Erythroblast (primary cell): ENCODE measurements at regions not wholly inside any gene's neighbourhood (a gene's known extent, or its start where the extent isn't known, plus 50 kb on each side); places are given as distances from the start of the nearest gene placed in this dataset.
"Not testable (repeated sequence)": the region's sequence is repeated elsewhere in the genome, so short reads cannot be mapped to it uniquely, and the experiment has no call there.

Source experiments
- DNase-seq, 2 experiments: peaks; one replicate each; lab custom pipeline; 2025; lab: John Stamatoyannopoulos, UW
- GATA1 ChIP-seq: IDR thresholded peaks from 2 replicates; pipeline ENCODE4 v1.6.1; 2011; ENCODE audit warnings: low read depth, mild to moderate bottlenecking, control low read depth, low read length, moderate library complexity
- POLR2A ChIP-seq: IDR thresholded peaks from 2 replicates; pipeline ENCODE4 v1.6.1; 2011; ENCODE audit warnings: mild to moderate bottlenecking, low read length

DNA sequence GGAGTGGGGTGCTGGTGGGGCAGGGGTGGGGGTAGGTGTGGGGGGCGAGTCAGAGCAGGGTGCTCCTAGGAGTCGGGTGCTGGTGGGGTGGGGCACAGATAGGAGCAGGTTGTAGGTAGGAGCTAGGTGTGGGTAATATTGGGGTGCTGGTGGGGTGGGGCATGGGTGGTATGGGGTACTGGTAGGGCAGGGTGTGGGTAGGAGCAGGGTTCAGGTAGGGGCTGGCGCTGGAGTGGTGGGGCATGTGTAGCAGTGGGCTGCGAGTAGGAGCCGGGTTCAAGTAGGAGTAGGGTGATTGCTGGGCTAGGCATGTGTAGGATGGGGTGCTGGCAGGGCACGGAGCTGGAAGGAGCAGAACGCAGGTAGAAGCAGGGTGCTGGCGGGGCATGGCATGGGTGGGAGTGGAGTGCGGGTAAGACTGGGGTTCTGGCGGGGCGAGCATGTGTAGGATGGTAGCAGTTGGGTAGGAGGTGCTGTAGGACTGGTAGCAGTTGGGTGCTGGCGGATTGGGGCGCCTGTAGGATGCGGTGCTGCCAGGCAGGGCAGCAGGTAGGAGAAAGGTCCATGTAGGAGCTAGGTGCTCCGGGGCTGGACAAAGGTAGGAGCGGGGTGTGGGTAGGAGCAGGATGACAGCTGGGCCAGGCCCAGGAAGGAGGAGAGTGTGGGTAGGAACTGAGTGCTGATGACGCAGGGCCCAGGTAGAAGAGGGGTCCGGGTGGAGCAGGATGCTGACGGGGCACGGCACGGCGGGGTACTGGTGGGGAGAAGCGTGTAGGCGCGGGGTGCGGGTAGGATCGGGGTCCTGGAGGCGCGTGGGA, 105.5 kb upstream of the SIMC1 start:
- DNase-seq, result no peak
- no peak for TF ChIP-seq GATA1

DNA sequence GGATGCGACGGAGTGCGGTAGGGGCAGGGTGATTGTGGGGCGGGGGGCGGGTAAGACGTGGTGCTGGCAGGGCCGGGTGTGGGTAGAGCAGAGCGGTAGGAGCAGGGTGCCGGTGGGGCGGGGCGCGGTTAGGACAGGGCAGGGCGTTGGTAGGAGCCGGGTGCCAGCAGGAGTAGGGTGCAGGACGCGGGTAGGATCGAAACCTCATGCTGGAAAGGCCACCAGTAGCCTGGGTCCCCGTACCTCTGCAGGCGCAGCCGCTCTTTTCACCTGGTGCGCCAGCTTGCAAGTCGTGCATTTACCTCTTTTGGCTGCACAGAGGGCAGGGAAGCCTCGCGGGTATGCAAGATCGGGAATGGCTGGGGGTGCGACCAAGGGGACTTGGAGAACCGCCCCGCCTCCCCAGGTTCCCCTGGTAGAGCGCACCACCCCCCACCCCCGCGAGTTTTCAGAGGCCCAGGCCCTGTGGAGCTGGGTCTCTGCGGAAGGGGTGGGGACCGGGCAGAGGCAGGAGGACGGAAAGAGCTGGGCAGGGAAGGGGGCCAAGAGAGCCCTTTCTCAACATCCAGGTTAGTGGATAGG, 104.8 kb upstream of the SIMC1 start:
- no peak for DNase-seq

DNA sequence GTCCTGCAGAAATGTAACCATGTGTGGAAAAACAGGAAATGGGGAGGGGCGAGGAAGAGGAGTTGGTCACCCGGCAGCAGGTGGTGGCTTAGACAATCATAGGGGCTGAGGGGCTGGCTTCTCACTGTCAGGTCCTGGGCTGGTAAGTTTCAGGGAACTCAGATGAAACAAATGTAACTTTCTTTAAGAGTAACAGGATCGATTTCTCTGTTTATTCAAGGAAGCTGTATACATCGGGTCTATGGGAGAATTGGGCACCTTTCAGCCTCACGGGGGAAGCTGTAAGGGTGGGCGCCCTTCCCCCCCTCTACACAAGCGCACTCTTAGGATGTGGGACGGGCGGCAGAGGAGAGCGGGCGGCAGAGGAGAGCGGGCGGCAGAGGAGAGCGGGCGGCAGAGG, 104.3 kb upstream of the SIMC1 start:
- TF ChIP-seq GATA1 (no peak), POLR2A (no peak)
- no peak for DNase-seq

More for the DNA sequence above, 104.8 kb upstream of the SIMC1 start:
- no peak for TF ChIP-seq GATA1
- no peak for TF ChIP-seq POLR2A

DNA sequence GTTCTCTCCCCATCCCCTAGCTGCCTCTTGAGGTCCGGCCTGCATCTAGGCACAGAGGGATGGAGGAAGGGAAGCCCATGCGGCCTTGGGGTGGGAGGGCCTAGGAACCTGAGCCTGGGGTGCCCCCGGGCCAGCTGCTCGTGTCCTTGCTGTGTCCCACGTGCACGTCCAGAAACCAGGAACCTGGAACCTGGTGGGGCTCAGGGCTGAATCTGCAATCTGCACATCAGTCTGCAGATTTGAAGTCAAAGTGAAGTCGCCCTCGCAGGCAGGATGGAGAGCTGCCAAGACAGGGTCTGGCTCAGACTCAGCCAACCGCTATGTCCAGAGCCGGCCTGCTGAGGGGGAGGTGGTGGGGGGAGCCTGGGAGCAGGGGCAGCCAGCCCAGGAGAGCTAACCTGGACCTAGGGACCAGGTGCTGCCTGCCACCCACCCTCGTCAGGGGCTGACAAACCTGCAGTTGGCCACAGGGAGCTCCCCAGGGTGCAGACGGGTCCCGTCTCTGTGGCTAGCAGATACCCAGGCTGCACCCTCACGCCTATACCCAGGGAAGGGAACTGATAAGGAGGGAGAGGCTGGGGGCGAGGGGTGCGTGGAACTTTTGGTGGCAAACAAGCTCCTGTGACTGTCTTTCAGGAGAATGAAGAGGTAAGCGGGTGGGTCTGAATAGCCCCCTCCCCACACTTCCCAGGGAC, 103.5 kb upstream of the SIMC1 start:
- TF ChIP-seq POLR2A (no peak), GATA1 (no peak)

GRCh38 chr5:176140138-176140537, 98.1 kb upstream of the SIMC1 start:
- DNase-seq, result not testable (repeated sequence)

More for the DNA sequence above, 103.5 kb upstream of the SIMC1 start:
- no peak for DNase-seq

DNA sequence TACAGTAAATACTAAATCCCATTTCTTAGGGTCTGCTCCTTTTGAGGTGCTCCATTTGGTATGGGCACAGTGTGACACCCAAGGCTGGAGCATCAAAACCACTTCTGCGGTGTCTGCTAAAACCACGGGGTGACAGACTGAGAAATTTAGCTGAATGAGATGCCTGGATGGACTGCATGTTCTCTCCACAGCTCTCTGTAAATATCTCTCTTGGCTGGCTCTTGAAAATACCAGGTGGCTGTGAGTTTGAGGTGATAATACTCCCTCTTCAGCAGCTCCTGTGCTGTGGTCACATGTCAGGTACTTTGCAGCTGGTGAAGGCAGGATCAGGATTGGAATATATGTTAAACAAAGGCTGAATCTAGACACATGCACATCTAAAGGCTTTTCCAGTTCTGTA, 93.7 kb upstream of the SIMC1 start:
- TF ChIP-seq GATA1, result no peak
- no peak for TF ChIP-seq POLR2A
- DNase-seq, result no peak

DNA sequence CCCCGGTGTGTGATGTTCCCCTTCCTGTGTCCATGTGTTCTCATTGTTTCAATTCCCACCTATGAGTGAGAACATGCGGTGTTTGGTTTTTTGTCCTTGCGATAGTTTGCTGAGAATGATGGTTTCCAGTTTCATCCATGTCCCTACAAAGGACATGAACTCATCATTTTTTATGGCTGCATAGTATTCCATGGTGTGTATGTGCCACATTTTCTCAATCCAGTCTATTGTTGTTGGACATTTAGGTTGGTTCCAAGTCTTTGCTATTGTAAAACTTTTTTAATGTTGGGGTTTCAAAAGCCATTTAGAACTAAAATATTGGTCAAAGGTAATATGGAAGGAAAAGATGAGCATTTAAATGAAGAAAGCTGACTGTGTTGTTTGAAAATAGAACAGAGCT, 88.3 kb upstream of the SIMC1 start:
- DNase-seq, result not testable (repeated sequence)

- no peak for DNase-seq
- TF ChIP-seq POLR2A, result no peak
- no peak for TF ChIP-seq GATA1
Measured at GRCh38 chr5:176151281-176151680, 86.9 kb upstream of the SIMC1 start.

DNA sequence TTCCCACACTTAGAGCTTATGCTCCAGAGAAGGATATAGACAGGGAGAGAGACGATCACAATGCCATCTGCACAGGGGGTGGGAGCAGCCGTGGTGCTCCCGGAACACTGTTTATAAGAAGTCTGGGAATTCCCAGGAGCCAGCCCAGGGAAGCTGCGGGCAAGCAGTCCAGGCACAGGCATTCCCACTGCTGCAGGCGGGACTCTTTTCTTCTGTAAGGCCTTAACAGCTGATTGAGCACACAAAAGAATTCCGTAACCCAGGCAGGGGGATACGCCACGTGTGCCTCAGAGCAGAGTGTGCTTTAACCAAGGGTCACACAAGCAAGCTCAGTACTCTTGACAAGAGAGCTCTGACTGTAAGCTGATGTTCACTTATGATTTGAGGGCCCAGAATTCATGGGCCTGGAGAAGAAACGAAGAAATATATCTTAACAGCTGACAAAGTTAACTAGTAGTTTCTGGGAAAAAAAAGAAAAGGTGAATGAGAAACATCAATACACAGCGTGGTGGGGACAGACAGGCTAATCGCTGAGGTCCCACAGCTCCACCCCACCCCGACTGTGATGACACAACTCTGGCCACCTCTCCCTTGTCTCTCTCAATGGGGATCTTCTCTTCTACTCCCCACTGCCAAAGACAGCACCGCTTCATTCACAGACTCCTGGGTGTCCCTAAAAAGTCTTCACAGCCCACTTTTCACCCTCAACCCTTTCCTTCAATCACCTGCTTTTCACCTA, 85.9 kb upstream of the SIMC1 start:
- DNase-seq, result no peak
- no peak for TF ChIP-seq POLR2A
- no peak for TF ChIP-seq GATA1

- TF ChIP-seq POLR2A (no peak), GATA1 (no peak)
- no peak for DNase-seq
Measured at GRCh38 chr5:176152930-176153311, 85.3 kb upstream of the SIMC1 start.

DNA sequence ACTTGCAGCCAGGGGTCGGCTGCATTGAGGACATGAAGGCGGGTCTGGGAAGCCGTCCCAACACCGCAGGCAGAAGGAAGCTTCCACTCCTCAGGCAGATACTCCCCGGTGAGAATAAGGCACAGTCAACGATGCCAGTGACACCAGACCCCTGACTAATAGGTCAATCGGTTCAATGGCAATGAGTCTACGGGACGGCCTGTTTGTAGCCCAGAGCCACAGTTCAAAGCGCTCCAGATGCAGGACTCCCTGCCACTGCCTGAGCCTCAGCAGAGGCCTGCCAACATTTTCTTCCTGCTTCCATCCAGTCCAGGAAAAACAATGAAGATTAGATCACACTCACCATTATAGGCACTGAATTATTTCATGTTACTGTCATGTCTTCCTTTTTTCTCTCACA, 84.5 kb upstream of the SIMC1 start:
- no peak for DNase-seq
- TF ChIP-seq POLR2A, result no peak
- no peak for TF ChIP-seq GATA1

- DNase-seq, result no peak
- TF ChIP-seq POLR2A (no peak), GATA1 (no peak)
Measured at GRCh38 chr5:176154821-176155220, 83.4 kb upstream of the SIMC1 start.

DNA sequence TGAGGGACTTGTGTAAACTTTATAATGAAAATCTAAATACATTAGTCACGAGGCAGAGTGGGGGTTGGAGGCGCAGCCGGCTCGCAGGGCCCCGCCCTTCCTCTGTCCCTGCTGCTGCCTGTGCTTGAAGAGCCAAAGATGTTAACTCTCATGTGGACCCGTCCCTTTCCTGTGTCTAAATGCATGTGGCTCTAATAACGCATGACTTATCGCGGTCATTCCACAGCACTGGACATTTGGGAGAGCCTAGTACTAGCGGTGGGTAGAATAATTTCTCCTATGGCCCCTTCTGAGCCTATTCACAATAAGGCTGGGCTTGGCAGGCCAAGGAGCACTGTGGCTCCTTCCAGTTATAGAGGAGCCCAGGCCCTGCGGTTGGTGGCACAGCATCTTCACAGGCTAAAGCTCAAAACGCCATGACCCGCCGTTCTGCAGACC, 82.3 kb upstream of the SIMC1 start:
- TF ChIP-seq POLR2A (no peak), GATA1 (no peak)
- no peak for DNase-seq

DNA sequence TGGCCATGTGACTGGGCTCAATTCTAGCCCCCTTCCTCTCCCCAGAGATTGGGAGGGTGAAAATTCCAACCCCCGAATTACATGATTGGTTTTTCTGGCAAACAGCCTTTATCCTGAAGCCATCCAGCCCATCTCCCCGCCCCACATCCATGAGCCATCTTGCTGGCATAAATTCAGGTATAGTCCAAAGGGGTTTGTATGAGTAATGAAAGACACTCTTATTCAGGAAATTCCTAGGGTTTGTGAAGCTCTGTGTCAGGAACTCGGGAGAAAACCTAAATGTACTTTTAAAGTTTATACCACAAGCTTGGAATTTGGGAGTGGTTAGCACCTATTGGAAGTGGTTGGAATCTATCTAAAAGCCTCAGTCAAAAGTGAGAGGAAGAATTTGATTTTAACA, 80.6 kb upstream of the SIMC1 start:
- TF ChIP-seq POLR2A (no peak), GATA1 (no peak)
- DNase-seq, result no peak
